Right lobe of liver (tissue), 4 donors: ENCODE measurements at regions not wholly inside any gene's neighbourhood (a gene's known extent, or its start where the extent isn't known, plus 50 kb on each side); places are given as distances from the start of the nearest gene placed in this dataset.

Source experiments
- POLR2A ChIP-seq: fragments of 450-650 bp; IDR thresholded peaks from one replicate; pipeline ENCODE4 v1.6.1; 2017; ENCODE audit warnings: antibody characterized with exemption, mild to moderate bottlenecking
- TF ChIP-seq, protein P1 (sequence below), 4 donors: fragments of 200-600 bp in 3 of 4; fragments of 450-650 bp in 1 of 4; IDR thresholded peaks; one replicate each; pipeline versions ENCODE4 v1.5.1 to v1.8.0; 2016 to 2022; ENCODE audit warnings: antibody characterized with exemption in 4 of 4, mild to moderate bottlenecking in 2 of 4
- donor health status: DM: no; HTN: no; CAD: no.
- donor health status: DM: no; HTN: no; CAD: no.
- donor health status: DM: no; HTN: yes; CAD: no.

- TF ChIP-seq, protein P1, sequence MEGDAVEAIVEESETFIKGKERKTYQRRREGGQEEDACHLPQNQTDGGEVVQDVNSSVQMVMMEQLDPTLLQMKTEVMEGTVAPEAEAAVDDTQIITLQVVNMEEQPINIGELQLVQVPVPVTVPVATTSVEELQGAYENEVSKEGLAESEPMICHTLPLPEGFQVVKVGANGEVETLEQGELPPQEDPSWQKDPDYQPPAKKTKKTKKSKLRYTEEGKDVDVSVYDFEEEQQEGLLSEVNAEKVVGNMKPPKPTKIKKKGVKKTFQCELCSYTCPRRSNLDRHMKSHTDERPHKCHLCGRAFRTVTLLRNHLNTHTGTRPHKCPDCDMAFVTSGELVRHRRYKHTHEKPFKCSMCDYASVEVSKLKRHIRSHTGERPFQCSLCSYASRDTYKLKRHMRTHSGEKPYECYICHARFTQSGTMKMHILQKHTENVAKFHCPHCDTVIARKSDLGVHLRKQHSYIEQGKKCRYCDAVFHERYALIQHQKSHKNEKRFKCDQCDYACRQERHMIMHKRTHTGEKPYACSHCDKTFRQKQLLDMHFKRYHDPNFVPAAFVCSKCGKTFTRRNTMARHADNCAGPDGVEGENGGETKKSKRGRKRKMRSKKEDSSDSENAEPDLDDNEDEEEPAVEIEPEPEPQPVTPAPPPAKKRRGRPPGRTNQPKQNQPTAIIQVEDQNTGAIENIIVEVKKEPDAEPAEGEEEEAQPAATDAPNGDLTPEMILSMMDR (IDR thresholded peaks at IDR 0.05) = no peak
- no peak for TF ChIP-seq POLR2A
Observed at GRCh38 chr1:209429611-209430010, 153.9 kb upstream of the CAMK1G start.
